Liver (tissue), 8 donors: ENCODE measurements at regions not wholly inside any gene's neighbourhood (a gene's known extent, or its start where the extent isn't known, plus 50 kb on each side); places are given as distances from the start of the nearest gene placed in this dataset.

Source experiments
- DNase-seq: peaks from one replicate; pipeline ENCODE4 v3.0.0-alpha.2; 2017; ENCODE audit warnings: low spot score
- H3K27ac ChIP-seq, 2 donors: one replicate each; pipeline ENCODE4 v1.7.0; 2013; ENCODE audit warnings: inconsistent platforms in 2 of 2, low read length in 2 of 2, control low read depth in 1 of 2, low read depth in 1 of 2, mild to moderate bottlenecking in 1 of 2
- H3K27me3 ChIP-seq, 4 donors: one replicate each; pipeline versions ENCODE4 v1.6.1 to v1.7.0; 2013; ENCODE audit warnings: low read length in 3 of 4, inconsistent platforms in 1 of 4, mild to moderate bottlenecking in 1 of 4, moderate library complexity in 1 of 4; ENCODE audit not compliant: control insufficient read depth in 4 of 4, insufficient read depth in 4 of 4
- H3K36me3 ChIP-seq, 4 donors: one replicate each; pipeline versions ENCODE4 v1.6.1 to v1.7.0; 2013; ENCODE audit warnings: low read length in 3 of 4, mild to moderate bottlenecking in 3 of 4, low read depth in 1 of 4, moderate library complexity in 1 of 4; ENCODE audit not compliant: control insufficient read depth in 4 of 4, insufficient read depth in 3 of 4
- H3K4me1 ChIP-seq, 4 donors: one replicate each; pipeline versions ENCODE4 v1.6.1 to v1.7.0; 2013; ENCODE audit warnings: low read length in 3 of 4, mild to moderate bottlenecking in 3 of 4, moderate library complexity in 1 of 4; ENCODE audit not compliant: control insufficient read depth in 4 of 4, insufficient read depth in 4 of 4
- H3K4me3 ChIP-seq, 3 donors: one replicate each; pipeline versions ENCODE4 v1.6.1 to v1.7.0; 2013; ENCODE audit warnings: low read length in 3 of 3, control low read depth in 1 of 3, low read depth in 1 of 3, mild to moderate bottlenecking in 1 of 3
- H3K9ac ChIP-seq, 2 donors: one replicate each; pipeline ENCODE4 v1.7.0; 2013; ENCODE audit warnings: low read length in 2 of 2, mild to moderate bottlenecking in 2 of 2, moderate library complexity in 2 of 2, control low read depth in 1 of 2, low read depth in 1 of 2
- H3K9me3 ChIP-seq, 4 donors: one replicate each; pipeline versions ENCODE4 v1.6.1 to v1.7.0; 2013; ENCODE audit warnings: low read length in 3 of 4; ENCODE audit not compliant: control insufficient read depth in 4 of 4
- EGR1 ChIP-seq, 2 donors: IDR thresholded peaks; 2 replicates each; pipeline ENCODE4 v1.6.1; 2016 to 2018; ENCODE audit warnings: antibody characterized with exemption in 2 of 2, low read depth in 2 of 2
- FOXA1 ChIP-seq: IDR thresholded peaks from 2 replicates; pipeline ENCODE4 v1.6.1; 2016; ENCODE audit warnings: antibody characterized with exemption
- FOXA2 ChIP-seq: IDR thresholded peaks from 2 replicates; pipeline ENCODE4 v1.6.1; 2016; ENCODE audit warnings: antibody characterized with exemption
- GABPA ChIP-seq, 2 donors: IDR thresholded peaks in 1 of 2; conservative IDR thresholded peaks in 1 of 2; 2 replicates each; pipeline ENCODE4 v1.6.1; 2016; ENCODE audit warnings: antibody characterized with exemption in 2 of 2, mild to moderate bottlenecking in 1 of 2, moderate library complexity in 1 of 2
- HNF4A ChIP-seq, 2 donors: conservative IDR thresholded peaks; 2 replicates each; pipeline ENCODE4 v1.6.1; 2016; ENCODE audit warnings: antibody characterized with exemption in 2 of 2, mild to moderate bottlenecking in 2 of 2
- HNF4G ChIP-seq: IDR thresholded peaks from 2 replicates; pipeline ENCODE4 v1.6.1; 2016; ENCODE audit warnings: antibody characterized with exemption
- JUND ChIP-seq, 2 donors: IDR thresholded peaks; 2 replicates each; pipeline ENCODE4 v1.6.1; 2016; ENCODE audit warnings: antibody characterized with exemption in 2 of 2
- NR2F2 ChIP-seq: IDR thresholded peaks from 2 replicates; pipeline ENCODE4 v1.6.1; 2016; ENCODE audit warnings: antibody characterized with exemption
- SP1 ChIP-seq: IDR thresholded peaks from 2 replicates; pipeline ENCODE4 v1.6.1; 2018; ENCODE audit warnings: antibody characterized with exemption, mild to moderate bottlenecking
- TAF1 ChIP-seq: conservative IDR thresholded peaks from 2 replicates; pipeline ENCODE4 v1.6.1; 2016; ENCODE audit warnings: antibody characterized with exemption, mild to moderate bottlenecking
- YY1 ChIP-seq: IDR thresholded peaks from 2 replicates; pipeline ENCODE4 v1.6.1; 2016; ENCODE audit warnings: antibody characterized with exemption, mild to moderate bottlenecking
- WGBS: extraction: QIAGEN DNeasy Blood & Tissue Kit; methylation state at CpG from one replicate; pipeline ENCODE4 v1.1.7; 2013; 5-methylcytosine and 5-hydroxymethylcytosine counted together
- TF ChIP-seq, protein P1 (sequence below): IDR thresholded peaks from 2 replicates; pipeline ENCODE4 v1.6.1; 2016; ENCODE audit warnings: antibody characterized with exemption, mild to moderate bottlenecking
- TF ChIP-seq, protein P2 (sequence below): IDR thresholded peaks from 2 replicates; pipeline ENCODE4 v1.6.1; 2016; ENCODE audit warnings: antibody characterized with exemption
- TF ChIP-seq, protein P3 (sequence below): fragments of 150-350 bp; IDR thresholded peaks from 2 replicates; pipeline ENCODE4 v1.5.1; 2017; ENCODE audit warnings: improper control_type of control experiment, low read depth, low read length; ENCODE audit not compliant: missing input control
- TF ChIP-seq, protein P4 (sequence below): IDR thresholded peaks from 2 replicates; pipeline ENCODE4 v1.6.1; 2016; ENCODE audit warnings: antibody characterized with exemption
- TF ChIP-seq, protein P5 (sequence below): IDR thresholded peaks from 2 replicates; pipeline ENCODE4 v1.6.1; 2016; ENCODE audit warnings: antibody characterized with exemption
- donor health status: healthy.
- donor health status: healthy.
- donor health status: healthy.
- donor health status: healthy.
- donor health status: healthy.

DNA sequence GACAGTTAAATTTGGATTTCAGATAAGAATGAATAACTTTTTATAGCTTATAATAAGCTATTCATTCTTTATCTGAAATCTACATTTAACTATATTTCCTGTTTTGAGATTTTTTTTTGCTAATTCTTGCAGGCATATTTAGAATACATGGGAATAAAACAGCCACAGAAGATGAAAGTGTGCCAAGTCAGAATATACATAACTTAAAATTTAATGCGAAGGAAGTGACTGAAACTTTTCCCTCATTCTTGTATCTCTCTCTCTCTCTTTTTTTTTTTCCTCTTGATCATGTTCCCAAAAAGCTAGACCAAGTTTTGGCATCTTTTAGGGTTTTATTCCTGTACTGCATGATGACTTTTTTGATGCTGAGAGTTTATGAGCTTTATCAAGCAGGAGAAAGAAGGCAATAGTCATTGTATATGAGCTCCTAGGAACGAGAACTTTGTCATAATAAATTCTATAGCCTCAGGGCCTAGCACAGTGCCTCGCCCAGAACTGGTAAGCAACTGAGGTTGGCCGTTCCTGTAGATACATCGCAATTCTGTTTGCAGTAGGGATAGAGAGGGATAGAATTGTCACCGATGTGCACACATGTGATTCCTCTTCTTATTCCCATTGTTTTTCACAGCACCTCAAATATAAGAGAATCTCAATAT lies 205.2 kb downstream of the MYLK4 start:
- Histone ChIP-seq H3K4me1 (no peaks in the 10 kb centered on the region), H3K9me3 (peaks cover 0 to 2% (median 1%) of the 10 kb centered on the region in 4 donors), H3K27ac (no peak overlapping the region), H3K27me3 (no peaks in the 10 kb centered on the region), H3K4me3 (no peak overlapping the region), H3K36me3 (no peaks in the 10 kb centered on the region), H3K9ac (no peak overlapping the region)
- TF ChIP-seq FOXA2 (no peak), GABPA (IDR thresholded peaks at IDR 0.05 in 1 of 2, conservative IDR thresholded peaks at IDR 0.05 in 1 of 2) (no peak), JUND (IDR thresholded peaks at IDR 0.05) (no peak), NR2F2 (no peak), EGR1 (IDR thresholded peaks at IDR 0.05; ENCODE audit: low read depth in 2 of 2) (no peak), FOXA1 (no peak), HNF4G (no peak), SP1 (no peak), TAF1 (no peak), YY1 (no peak)
- TF ChIP-seq, protein P1, sequence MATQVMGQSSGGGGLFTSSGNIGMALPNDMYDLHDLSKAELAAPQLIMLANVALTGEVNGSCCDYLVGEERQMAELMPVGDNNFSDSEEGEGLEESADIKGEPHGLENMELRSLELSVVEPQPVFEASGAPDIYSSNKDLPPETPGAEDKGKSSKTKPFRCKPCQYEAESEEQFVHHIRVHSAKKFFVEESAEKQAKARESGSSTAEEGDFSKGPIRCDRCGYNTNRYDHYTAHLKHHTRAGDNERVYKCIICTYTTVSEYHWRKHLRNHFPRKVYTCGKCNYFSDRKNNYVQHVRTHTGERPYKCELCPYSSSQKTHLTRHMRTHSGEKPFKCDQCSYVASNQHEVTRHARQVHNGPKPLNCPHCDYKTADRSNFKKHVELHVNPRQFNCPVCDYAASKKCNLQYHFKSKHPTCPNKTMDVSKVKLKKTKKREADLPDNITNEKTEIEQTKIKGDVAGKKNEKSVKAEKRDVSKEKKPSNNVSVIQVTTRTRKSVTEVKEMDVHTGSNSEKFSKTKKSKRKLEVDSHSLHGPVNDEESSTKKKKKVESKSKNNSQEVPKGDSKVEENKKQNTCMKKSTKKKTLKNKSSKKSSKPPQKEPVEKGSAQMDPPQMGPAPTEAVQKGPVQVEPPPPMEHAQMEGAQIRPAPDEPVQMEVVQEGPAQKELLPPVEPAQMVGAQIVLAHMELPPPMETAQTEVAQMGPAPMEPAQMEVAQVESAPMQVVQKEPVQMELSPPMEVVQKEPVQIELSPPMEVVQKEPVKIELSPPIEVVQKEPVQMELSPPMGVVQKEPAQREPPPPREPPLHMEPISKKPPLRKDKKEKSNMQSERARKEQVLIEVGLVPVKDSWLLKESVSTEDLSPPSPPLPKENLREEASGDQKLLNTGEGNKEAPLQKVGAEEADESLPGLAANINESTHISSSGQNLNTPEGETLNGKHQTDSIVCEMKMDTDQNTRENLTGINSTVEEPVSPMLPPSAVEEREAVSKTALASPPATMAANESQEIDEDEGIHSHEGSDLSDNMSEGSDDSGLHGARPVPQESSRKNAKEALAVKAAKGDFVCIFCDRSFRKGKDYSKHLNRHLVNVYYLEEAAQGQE = no peak
- TF ChIP-seq, protein P2, sequence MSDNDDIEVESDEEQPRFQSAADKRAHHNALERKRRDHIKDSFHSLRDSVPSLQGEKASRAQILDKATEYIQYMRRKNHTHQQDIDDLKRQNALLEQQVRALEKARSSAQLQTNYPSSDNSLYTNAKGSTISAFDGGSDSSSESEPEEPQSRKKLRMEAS = no peak
- TF ChIP-seq, protein P3, sequence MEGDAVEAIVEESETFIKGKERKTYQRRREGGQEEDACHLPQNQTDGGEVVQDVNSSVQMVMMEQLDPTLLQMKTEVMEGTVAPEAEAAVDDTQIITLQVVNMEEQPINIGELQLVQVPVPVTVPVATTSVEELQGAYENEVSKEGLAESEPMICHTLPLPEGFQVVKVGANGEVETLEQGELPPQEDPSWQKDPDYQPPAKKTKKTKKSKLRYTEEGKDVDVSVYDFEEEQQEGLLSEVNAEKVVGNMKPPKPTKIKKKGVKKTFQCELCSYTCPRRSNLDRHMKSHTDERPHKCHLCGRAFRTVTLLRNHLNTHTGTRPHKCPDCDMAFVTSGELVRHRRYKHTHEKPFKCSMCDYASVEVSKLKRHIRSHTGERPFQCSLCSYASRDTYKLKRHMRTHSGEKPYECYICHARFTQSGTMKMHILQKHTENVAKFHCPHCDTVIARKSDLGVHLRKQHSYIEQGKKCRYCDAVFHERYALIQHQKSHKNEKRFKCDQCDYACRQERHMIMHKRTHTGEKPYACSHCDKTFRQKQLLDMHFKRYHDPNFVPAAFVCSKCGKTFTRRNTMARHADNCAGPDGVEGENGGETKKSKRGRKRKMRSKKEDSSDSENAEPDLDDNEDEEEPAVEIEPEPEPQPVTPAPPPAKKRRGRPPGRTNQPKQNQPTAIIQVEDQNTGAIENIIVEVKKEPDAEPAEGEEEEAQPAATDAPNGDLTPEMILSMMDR = no peak
- TF ChIP-seq, protein P4, sequence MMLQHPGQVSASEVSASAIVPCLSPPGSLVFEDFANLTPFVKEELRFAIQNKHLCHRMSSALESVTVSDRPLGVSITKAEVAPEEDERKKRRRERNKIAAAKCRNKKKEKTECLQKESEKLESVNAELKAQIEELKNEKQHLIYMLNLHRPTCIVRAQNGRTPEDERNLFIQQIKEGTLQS = no peak
- WGBS = 82% methylated on average over 6 of the region's 6 CpGs
- DNase-seq = no peak

DNA sequence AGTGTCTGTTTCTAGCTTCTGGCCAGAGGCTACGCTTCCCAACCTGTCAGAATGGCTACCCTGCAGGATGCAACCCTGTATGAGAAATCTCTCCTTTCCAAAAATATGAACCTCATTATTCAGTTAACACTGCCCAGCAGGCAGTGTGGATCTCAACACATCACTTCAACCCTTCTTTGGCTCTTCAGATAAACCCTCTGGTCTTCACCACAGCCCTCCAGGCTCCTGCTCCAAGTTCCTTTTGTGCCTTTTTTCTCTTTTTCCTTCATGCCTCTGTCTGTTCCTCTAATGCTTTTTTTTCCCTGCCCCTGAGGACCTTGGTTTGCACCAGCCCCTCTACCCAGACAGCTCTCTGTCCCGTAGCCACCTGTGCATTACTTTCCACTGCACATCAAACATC lies 207.4 kb downstream of the MYLK4 start:
- 80% methylated on average over 2 of the region's 2 CpGs for WGBS
- no peaks in the 10 kb centered on the region for H3K27me3 ChIP-seq
- H3K27ac ChIP-seq = no peak overlapping the region
- no peak for DNase-seq
- peaks cover 0 to 2% (median 1%) of the 10 kb centered on the region in 4 donors for H3K9me3 ChIP-seq
- no peaks in the 10 kb centered on the region for H3K4me1 ChIP-seq
- no peak overlapping the region for H3K9ac ChIP-seq
- TF ChIP-seq, protein P5, sequence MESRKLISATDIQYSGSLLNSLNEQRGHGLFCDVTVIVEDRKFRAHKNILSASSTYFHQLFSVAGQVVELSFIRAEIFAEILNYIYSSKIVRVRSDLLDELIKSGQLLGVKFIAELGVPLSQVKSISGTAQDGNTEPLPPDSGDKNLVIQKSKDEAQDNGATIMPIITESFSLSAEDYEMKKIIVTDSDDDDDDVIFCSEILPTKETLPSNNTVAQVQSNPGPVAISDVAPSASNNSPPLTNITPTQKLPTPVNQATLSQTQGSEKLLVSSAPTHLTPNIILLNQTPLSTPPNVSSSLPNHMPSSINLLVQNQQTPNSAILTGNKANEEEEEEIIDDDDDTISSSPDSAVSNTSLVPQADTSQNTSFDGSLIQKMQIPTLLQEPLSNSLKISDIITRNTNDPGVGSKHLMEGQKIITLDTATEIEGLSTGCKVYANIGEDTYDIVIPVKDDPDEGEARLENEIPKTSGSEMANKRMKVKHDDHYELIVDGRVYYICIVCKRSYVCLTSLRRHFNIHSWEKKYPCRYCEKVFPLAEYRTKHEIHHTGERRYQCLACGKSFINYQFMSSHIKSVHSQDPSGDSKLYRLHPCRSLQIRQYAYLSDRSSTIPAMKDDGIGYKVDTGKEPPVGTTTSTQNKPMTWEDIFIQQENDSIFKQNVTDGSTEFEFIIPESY = no peak
- no peak for TF ChIP-seq NR2F2
- TF ChIP-seq TAF1 = no peak
- TF ChIP-seq FOXA1 = no peak
- TF ChIP-seq, protein P4 = no peak
- TF ChIP-seq HNF4G = no peak
- TF ChIP-seq EGR1 (IDR thresholded peaks at IDR 0.05; ENCODE audit: low read depth in 2 of 2) = no peak
- TF ChIP-seq, protein P3 = no peak
- TF ChIP-seq, protein P1 = no peak
- no peak for TF ChIP-seq FOXA2
- no peak for TF ChIP-seq YY1
- TF ChIP-seq JUND (IDR thresholded peaks at IDR 0.05) = no peak
- no peak for TF ChIP-seq HNF4A (conservative IDR thresholded peaks at IDR 0.05)
- no peaks in the 10 kb centered on the region for H3K36me3 ChIP-seq
- H3K4me3 ChIP-seq = no peak overlapping the region
